Astrocyte of the cerebellum (primary cell): ENCODE measurements at regions not wholly inside any gene's neighbourhood (a gene's known extent, or its start where the extent isn't known, plus 50 kb on each side); places are given as distances from the start of the nearest gene placed in this dataset.

ENCODE experiments used
- DNase-seq: peaks from one replicate; pipeline ENCODE4 v3.0.0-alpha.2; 2011; ENCODE audit warnings: low read depth
- H3K4me3 ChIP-seq: 2 replicates; pipeline ENCODE4 v1.5.1; 2011; ENCODE audit warnings: mild to moderate bottlenecking, low read depth, low read length, moderate library complexity
- CTCF ChIP-seq: IDR thresholded peaks from 2 replicates; pipeline ENCODE4 v1.5.1; 2012; ENCODE audit warnings: low read length, low read depth, moderate library complexity, mild to moderate bottlenecking; ENCODE audit errors: missing control alignments
- in situ Hi-C: cut with HindIII; loops from 2 replicates; pipeline ENCODE4 v1.10.0; 2017; ENCODE audit warnings: low sequenced_read_pairs

- no peak overlapping the region for H3K4me3 ChIP-seq
- DNase-seq: no peak
- TF ChIP-seq CTCF: no peak
- in situ Hi-C loops: no loop called here
These were observed 333.7 kb upstream of the EPHA3 start for GRCh38 chr3:88773766-88774165.

- in situ Hi-C loops: no loop called here
- TF ChIP-seq CTCF: no peak
These were observed 332.3 kb upstream of the EPHA3 start for GRCh38 chr3:88775026-88775690.

GRCh38 chr3:88779482-88779881 is 327.9 kb upstream of the EPHA3 start:
- in situ Hi-C loops: no loop called here

More at GRCh38 chr3:88775026-88775690, 332.3 kb upstream of the EPHA3 start:
- no peak overlapping the region for H3K4me3 ChIP-seq
- DNase-seq: no peak

GRCh38 chr3:88784925-88785324 is 322.5 kb upstream of the EPHA3 start:
- in situ Hi-C loops: no loop called here
- no peak for TF ChIP-seq CTCF
- DNase-seq: no peak
- no peak overlapping the region for H3K4me3 ChIP-seq

More at GRCh38 chr3:88779482-88779881, 327.9 kb upstream of the EPHA3 start:
- TF ChIP-seq CTCF: no peak
- no peak overlapping the region for H3K4me3 ChIP-seq
- DNase-seq: no peak

- in situ Hi-C loops: no loop called here
These were observed 321.6 kb upstream of the EPHA3 start for GRCh38 chr3:88785841-88786240.

GRCh38 chr3:88795503-88795902 is 311.9 kb upstream of the EPHA3 start:
- in situ Hi-C loops: no loop called here
- DNase-seq: no peak
- no peak for TF ChIP-seq CTCF
- H3K4me3 ChIP-seq: no peak overlapping the region

More at GRCh38 chr3:88785841-88786240, 321.6 kb upstream of the EPHA3 start:
- DNase-seq: no peak
- no peak for TF ChIP-seq CTCF
- no peak overlapping the region for H3K4me3 ChIP-seq
